Upper lobe of left lung (tissue), 4 donors: ENCODE measurements at regions not wholly inside any gene's neighbourhood (a gene's known extent, or its start where the extent isn't known, plus 50 kb on each side); places are given as distances from the start of the nearest gene placed in this dataset.

ENCODE experiments used
- CTCF ChIP-seq, 6 experiments: fragments of 450-650 bp in 4 of 6; fragments of 200-600 bp in 2 of 6; sonication (generic) in 2 of 6; IDR thresholded peaks; one replicate each; pipeline ENCODE4 v1.5.1; 2016 to 2019; ENCODE audit warnings: antibody characterized with exemption in 6 of 6
- POLR2A ChIP-seq, 4 donors: fragments of 450-650 bp; IDR thresholded peaks; one replicate each; pipeline ENCODE4 v1.5.1; 2016 to 2017; ENCODE audit warnings: antibody characterized with exemption in 4 of 4, mild to moderate bottlenecking in 2 of 4
- POLR2AphosphoS5 ChIP-seq, 2 donors: sonication (generic); formaldehyde crosslinking; IDR thresholded peaks; one replicate each; pipeline ENCODE4 v1.5.1; 2017; ENCODE audit warnings: antibody characterized with exemption in 2 of 2

GRCh38 chr6:26215585-26216358 lies 128.5 kb downstream of the HFE start:
- TF ChIP-seq CTCF (IDR thresholded peaks at IDR 0.05) (no peak), POLR2A (IDR thresholded peaks at IDR 0.05) (peak in 2 of 4 donors; percentile 11 to 24), POLR2AphosphoS5 (IDR thresholded peaks at IDR 0.05) (no peak)
